ENCODE measurements at regions not wholly inside any gene's neighbourhood (a gene's known extent, or its start where the extent isn't known, plus 50 kb on each side); places are given as distances from the start of the nearest gene placed in this dataset.
"Not testable (repeated sequence)": the region's sequence is repeated elsewhere in the genome, so short reads cannot be mapped to it uniquely, and the experiment has no call there.

DNA sequence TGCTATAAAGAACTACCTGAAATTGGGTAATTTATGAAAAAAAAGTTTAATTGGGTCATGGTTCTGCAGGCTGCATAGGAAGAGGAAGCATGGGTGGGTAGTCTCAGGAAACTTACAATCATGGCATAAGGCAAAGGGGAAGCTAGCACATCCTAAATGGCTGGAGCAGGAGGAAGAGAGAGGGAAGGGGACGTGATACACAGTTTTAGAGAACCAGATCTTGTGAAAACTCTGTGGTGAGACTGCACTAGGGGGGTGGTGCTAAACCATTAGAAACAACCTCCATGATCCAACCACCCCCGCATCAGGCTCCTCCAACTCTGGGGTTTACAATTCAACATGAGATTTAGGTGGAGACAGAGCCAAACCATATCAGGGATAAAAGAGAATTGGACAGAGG, 624.2 kb downstream of the PRR16 start:
- no peak for DNase-seq (ENCODE audit: low read depth)

DNA sequence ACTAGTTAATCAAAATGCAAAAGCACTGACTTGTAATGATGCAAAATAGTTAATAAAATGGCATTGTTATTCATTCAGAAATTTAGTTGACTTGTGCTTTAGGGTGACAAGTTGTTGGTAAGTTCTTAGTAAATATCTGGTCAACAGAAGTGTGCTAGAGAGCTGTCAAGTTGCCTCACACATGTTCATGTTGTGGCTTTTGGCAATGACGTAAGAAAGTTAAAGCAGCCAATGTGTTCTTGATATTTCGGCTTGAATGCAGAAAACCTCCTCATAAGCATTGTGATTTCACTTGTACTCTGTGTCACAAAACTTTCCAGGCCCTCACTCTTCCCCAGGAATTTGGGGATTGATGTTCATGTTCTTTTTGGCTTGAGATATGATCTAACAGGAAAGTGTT, 626.7 kb downstream of the PRR16 start:
- DNase-seq (ENCODE audit: low read depth): no peak

DNA sequence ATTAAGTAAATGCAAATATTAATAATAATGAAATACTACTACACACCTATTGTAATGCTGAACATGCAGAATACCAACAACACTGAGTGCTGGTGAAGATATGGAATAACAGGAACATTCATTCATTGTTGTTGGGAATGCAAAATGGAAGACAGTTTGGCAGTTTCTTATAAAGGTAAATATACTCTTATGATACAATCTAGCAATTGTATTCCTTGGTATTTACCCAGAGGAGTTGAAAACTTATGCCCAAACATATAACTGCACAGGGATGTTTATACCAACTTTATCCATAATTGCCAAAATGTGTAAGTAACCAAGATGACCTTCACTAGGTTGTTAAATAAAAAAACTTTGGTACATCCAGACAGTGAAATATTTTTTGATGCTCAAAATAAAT, 636.8 kb downstream of the PRR16 start:
- no peak for DNase-seq (ENCODE audit: low read depth)

DNA sequence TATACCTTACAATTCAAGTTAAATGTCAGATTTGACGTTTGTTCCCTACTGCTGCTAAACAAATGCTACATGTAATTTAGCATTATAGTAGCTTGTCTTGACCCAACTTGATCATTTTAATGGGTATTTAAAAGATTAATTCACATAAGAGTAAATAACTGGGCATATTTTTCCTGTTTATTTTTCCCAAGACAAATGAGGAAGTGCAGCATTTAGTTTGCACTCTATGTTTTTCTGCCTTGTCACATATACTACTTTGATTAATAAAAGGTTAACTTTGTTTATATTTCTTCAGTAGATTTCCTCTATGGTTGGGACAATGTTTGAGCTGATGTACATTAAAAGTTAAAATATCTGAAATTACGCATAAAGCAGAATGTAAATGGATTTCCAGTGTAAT, 641.8 kb downstream of the PRR16 start:
- DNase-seq (ENCODE audit: low read depth): no peak

DNA sequence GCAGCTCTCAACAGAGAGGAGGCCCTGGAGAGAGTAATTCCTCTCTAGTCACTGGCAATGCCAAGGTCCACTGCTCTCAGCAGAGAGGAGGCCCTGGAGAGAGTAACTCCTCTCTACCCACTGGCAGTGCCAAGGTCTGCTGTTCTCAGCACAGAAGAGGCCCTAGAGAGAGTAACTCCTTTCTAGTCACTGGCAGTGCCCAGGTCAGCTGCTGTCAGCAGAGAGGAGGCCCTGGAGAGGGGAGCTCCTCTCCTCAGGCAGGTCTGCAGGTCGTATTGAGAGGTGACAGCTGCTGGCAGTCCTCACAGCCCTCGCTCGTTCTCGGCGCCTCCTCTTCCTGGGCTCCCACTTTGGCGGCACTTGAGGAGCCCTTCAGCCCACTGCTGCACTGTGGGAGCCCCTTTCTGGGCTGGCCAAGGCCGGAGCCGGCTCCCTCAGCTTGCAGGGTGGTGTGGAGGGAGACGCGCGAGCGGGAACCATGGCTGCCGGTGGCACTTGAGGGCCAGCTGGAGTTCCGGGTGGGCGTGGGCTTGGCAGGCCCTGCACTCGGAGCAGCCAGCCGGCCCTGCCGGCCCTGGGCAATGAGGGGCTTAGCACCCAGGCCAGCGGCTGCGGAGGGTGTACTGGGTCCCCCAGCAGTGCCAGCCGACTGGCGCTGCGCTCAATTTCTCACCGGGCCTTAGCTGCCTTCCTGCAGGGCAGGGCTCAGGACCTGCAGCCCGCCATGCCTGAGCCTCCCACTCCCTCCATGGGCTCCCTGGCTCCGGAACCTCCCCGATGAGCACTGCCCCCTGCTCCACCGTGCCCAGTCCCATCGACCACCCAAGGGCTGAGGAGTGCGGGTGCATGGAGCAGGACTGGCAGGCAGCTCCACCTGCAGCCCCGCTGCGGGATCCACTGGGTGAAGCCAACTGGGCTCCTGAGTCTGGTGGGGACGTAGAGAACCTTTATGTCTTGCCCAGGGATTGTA, 642.9 kb downstream of the PRR16 start:
- not testable (repeated sequence) for DNase-seq (ENCODE audit: low read depth)

DNA sequence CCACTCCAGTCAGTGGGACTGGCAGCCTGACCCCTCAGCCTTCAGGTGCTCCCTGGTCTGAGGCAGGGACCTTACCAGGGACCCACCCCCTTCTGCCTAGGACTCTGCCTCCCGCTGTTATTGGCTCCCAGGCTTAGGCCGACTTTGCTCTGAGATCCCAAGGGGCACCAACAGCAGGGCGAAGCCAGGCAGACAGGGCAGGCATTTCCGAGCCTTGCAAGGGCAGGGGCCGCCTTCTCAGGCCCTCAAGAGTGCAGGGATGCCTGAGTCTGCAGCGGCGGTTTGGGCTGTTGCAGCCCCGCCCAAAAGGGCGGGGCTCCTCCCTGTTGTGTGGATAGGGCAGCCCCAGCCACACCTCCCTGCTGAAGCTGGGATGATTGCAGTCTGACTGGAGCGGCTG, 644.6 kb downstream of the PRR16 start:
- no peak for DNase-seq (ENCODE audit: low read depth)

DNA sequence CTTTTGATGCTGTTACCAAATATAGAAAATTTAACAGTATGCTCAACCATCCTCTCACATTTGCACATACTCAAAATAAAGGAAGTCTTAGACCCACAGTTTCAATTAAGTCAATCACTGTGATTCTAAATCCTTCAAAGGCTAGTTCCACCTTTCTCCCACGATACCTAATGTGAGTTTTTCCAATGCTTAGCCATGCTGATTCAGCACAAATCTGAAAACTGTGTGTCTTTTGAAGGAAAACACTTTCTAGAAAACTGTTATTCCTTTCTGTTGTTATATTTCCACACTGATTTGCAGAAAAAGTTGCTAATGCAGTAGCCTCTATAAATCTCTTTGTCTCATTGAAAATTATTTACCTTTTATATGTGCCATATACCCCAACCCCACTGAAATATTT, 645.7 kb downstream of the PRR16 start:
- DNase-seq (ENCODE audit: low read depth): no peak

DNA sequence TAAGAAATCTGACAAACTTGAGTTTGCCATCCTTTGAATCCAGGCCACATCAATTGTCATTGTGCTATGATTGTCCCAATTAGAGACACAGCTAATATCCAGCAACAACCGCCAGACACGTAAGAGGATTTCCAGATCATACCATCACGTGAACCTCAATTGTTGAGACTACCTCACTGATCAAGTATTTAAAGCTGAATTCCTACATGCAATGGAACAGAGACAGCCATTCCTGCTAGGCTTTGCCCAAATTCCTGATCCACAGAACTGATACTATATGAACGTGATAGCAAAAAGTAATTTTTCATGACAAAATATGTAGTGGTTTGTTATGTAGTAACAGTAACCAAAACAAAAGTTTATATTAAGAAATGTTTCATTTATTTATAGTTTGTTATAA, 657.7 kb downstream of the PRR16 start:
- DNase-seq (ENCODE audit: low read depth): no peak

DNA sequence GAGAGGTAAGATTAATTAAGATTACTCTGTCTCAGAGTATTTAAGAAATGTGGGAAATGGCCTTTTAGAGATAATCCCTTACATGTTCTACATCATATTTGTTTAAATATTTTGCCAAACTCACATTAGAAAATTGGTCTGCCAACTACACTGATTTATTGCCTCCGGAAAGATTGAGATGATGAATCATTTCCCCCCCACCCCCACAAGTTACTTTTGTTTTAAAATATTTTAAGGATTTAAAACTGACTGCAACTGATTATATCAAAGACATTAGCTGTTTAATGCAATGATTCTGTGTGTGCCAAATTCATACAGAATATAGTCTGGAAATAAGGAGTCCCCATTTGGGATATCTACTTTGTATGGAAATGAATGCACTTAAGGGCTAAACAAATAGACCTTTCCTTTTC, 674.4 kb downstream of the PRR16 start:
- DNase-seq (ENCODE audit: low read depth): peak; percentile 26

DNA sequence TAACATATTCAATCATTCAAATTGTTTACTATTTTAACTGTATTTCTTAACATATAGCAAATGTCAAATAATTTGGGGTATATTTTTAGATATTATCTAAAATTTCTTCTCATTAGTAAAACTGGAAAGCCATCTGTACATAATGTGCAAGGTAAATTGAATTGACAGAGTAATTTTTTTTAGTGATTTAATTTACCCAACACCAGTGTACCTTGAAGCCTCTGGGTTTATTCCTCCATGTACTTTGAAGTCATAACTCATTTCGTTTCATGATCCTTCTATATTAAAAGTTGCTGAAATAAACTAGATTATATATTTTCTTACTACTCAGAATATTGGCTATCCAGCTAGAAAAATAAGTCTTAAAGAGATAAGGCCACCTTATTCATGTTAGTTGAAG, 674.9 kb downstream of the PRR16 start:
- DNase-seq (ENCODE audit: low read depth): no peak

DNA sequence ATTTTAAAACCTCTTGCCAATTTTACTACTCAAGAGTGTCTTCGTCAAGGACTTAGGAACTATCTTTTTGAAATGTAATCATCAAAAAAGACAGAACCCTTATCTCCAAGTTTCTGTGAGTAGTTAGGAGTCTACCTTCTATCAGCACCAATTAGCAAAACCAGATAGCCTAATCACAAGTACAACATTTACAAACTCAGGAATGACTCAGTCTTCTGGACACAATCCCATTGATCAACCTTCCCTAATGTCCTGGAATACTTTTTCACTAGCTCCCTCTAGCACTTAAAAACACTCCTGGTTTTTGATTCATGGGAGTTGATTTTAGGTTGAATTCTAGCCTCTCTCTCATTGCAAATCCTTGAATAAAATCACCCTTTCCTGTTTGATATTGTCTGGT, 680.7 kb downstream of the PRR16 start:
- peak; percentile 38 for DNase-seq (ENCODE audit: low read depth)

DNA sequence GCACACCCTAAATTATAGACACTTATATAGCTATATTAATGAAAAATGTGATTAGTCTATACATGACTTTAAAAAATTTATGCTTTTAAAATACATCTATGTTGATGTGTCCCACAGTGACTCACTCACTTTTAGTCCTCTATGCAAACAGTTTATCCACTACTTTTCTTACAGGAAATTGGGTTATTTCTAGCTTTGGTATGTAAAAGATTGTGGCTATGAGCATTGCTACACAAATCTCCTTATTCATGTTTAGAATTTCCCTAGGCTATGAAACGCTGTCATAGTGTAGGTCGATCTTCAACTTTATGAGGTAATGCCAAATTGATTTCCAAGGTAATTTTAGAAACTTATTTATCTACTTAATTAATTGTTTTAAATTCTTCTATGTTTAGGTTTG, 687.4 kb downstream of the PRR16 start:
- DNase-seq (ENCODE audit: low read depth): peak; percentile 34

DNA sequence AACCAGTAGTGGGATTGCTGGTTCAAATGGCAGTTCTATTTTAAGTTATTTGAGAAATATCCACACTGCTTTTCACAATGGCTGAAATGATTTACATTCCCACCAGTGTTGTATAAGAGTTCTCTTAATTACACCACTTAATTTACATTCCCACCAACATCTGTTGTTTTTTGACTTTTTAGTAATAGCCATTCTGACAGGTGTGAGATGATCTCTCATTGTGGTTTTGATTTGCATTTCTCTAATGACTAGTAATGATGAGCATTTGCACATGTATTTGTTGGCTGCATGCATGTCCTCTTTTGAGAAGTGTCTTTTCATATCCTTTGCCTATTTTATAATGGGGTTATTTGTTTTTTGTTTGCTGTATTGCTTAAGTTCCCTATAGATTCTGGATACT, 688.3 kb downstream of the PRR16 start:
- DNase-seq (ENCODE audit: low read depth): no peak

DNA sequence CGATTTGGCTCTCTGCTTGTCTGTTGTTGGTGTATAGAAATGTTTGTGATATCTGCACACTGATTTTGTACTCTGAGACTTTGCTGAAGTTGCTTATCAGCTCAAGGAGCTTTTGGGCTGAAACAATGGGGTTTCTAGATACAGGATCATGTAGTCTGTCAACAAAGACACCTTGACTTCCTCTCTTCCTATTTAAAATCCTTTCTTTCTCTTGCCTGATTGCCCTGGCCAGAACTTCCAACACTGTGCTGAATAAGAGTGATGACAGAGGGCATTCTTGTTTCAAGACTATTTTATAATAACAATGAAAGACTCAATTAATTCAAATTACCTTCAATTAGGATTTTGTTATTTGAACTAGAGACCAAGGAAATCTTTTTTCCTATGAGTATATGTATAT, 692.5 kb downstream of the PRR16 start:
- no peak for DNase-seq (ENCODE audit: low read depth)

DNA sequence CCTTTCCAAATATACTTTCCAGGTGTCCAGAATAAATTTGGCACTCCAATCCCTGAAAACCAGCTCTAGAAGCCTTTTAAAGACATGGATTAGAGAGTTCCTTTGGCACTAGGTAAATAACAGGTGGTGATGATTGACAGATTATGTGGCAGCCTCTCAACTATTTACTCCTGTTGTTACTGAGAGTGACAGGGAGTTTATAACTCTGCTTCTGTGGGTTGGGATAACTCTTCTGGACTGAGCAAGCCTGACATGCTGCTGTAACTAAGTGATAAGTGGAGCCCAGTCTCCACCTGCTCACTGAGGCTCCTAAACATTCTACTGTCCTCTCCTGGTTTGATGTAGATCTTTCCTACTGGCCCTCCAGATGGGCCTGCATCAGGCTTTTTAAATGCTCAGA, 693.2 kb upstream of the FTMT start:
- no peak for DNase-seq (ENCODE audit: low read depth)

DNA sequence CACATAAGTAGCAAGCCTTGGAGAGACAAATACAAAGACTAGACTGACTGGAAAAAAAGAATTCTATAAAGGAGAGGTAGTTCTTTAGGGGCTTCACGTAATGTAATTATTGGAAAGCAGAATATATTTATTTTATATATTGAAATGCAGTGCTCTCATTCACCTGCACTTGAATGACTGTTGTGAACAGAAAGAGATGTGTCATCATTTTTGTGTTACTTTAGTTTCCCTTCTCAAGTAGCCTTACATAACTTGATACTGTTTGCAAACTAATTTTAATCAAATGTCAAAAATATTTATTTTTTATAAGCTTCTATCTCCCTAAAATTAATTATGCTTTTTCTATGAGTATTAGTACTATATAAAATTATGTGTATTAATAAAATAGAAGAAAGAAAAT, 691.1 kb upstream of the FTMT start:
- DNase-seq (ENCODE audit: low read depth): no peak

DNA sequence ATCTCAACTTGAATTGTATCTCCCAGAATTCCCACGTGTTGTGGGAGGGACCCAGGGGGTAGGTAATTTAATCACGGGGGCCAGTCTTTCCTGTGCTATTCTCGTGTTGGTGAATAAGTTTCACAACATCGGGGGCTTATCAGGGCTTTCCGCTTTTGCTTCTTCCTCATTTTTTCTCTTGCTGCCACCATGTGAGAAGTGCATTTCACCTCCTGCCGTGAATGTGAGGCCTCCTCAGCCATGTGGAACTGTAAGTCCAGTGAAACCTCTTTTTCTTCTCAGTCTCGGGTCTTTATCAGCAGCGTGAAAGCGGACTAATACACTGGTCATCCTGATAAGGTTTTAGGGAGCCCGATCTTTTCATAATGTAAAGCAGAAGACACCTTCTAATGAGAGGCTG, 687.0 kb upstream of the FTMT start:
- no peak for DNase-seq (ENCODE audit: low read depth)

DNA sequence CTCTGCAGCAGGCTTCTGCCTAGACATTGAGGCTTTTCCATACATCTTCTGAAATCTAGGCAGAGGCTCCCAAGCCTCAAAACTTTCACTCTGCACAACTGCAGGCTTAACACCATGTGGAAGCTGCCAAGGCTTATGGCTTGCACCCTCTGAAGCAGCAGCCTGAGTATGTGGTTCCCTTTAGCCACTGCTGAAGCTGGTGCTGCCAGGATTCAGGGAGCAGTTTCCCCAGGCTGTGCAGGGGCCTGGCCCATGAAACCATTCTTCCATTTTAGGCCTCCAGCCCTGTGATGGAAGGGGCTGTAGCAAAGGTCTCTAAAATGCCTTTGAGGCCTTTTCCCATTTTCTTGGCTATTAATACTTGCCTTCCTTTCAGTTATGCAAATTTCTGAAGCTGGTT, 680.3 kb upstream of the FTMT start:
- DNase-seq (ENCODE audit: low read depth): no peak

DNA sequence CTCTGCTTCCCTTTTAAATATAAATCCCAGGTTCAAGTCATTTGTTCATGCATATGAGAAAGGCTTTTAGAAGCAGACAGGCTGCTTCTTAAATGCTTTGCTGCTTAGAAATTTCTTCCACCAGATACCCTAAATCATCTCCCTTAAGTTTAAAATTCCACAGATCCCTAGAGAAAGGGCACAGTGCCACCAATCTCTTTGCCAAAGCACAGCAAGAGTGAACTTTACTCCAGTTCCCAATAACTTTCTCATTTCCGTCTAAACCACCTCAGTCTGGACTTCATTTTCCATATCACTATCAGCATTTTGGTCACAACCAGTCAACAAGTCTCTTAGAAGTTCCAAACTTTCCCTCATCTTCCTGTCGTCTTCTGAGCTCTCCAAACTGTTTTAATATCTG, 679.8 kb upstream of the FTMT start:
- no peak for DNase-seq (ENCODE audit: low read depth)

DNA sequence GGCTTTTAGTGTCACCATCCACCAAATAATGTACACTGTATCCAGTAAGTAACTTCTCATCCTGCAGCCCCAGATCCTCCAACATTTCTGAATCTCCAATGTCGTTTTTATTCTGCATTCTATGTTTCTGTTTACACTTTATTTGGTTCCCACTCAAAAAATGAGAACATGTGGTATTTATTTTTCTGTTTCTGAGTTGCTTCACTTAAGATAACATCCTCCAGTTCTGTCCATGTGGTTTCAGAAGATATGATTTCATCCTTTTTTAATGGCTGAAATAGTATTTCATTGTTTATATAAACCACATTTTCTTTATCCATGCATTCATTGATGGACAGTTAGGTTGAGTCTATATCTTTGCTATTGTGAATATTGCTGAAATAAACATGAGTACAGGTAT, 677.3 kb upstream of the FTMT start:
- no peak for DNase-seq (ENCODE audit: low read depth)

DNA sequence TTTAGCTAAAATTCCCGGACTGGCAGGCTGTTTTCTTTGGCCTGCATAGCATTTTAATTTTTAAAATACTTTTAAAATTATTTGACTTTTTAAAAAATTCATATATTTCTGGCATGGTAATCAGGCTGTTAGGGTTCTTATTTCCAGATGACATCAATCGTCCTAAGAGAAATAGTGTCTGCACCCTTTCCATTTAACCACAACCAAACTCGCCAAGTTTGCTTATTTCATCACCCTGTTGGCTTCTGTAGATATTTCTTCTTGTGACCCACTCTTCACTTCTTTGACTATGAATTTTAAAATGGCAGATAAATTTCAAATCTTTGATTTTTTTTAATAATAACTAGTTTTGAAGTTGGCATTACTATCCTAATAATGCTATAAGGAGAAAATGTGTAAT, 675.7 kb upstream of the FTMT start:
- no peak for DNase-seq (ENCODE audit: low read depth)

DNA sequence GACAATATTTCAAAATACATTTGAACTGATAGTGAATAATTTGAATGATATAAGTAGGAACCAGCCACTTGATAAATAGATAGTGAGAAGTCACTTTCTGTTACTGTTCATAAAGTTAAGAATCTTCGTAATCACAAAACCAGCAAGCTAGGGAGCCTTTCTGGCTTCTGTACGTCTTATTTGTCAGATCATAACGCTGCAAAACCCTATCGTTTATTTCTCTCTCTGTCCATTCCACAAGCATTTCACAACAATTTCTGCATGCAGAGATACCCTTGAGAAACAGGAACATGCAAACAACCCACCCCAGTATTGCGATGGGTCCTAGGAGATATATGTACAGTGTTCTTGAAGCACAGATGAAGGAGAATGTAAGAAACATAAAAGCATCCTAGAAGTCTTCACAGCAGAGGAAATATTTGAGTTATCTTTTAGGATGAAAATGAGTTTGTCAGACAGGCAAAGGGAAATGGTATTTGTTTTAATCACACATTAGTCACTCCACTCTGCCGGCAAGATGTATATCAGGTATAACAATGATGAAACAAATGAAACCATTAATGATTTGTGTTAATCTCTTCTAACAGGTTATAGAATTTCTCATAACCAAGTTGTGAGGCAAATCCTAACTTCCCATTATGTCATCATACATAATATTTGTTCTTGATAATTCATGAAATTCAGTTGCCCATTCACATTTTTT, 668.7 kb upstream of the FTMT start:
- DNase-seq (ENCODE audit: low read depth): peak; percentile 37

DNA sequence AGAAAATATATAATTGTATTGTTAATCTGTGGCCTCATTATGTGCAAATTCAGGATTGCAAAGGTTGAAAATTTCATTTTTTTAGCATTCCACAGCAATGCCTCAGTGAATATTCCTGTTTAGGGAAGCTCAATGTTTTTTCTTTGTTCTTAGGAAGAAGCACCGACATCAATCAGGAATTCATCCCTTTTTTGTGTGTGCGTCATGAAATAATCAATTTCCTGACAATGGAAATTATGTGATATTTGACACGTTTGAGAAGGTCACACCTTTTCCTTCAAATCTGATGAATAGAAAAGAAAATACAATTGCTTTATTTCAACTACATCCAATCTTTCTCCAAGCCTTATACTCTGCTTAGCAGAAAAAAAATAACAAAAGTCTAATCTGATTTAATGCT, 662.8 kb upstream of the FTMT start:
- no peak for DNase-seq (ENCODE audit: low read depth)

Measured in HT1080 (cell line).